ENCODE measurements at regions not wholly inside any gene's neighbourhood (a gene's known extent, or its start where the extent isn't known, plus 50 kb on each side); places are given as distances from the start of the nearest gene placed in this dataset.

DNA sequence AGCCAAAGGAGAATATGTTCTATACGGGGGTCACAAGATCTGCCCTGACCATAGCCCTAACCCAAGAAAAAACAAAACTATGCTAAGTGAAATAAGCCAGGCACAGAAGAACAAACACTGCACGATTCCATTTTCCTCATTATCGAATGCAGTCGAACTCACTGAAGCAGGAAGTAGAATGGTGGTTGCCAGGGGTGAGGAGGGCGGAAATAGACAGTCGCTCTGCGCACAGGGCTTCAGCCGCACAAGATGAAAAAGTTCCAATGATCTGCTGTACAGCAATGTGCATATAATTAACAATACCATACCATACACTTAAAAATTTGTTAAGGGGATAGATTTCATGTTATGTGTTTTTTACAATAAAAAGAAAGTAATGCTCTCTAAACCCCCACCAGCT lies 257.7 kb downstream of the TXNL1 start:
- DNase-seq (ENCODE audit: low read depth): no peak

DNA sequence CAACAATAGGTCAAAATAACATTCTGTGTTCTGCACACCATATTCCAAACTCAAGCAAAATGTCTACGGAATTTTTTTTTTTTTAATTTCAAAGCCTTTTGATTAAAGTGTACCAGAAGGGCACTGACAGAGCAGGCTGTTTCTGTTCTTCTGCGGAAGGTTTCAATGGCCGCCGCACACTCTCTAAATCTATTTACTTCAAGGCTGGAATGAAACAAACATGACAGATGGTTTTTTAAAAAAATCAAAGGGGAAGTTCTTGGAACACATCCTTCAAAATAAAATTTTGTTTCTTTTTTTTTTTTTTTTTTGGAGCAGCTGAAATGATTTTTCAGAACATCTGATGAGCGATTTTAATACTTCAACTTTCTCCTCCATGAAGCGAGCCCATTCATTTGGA lies 259.1 kb downstream of the TXNL1 start:
- DNase-seq (ENCODE audit: low read depth): no peak

DNA sequence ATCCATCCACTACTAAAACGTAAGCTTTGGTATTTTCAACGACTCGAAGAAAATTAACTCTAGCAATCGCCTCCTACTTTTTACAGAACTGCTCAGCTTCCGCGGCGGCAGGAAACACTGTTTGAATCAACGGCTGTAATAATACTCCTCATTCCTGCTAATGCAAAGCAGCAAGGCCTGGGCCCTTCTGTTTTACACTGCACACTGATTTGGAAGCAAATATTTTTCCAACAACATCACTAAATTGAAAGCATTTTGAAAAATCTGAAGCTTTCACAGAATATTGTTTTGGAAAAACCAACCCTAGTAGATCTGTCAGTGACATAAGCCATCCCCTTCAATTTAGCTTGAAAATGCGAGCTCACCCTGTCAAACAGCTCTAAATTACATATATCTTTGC lies 261.2 kb downstream of the TXNL1 start:
- DNase-seq (ENCODE audit: low read depth): no peak

DNA sequence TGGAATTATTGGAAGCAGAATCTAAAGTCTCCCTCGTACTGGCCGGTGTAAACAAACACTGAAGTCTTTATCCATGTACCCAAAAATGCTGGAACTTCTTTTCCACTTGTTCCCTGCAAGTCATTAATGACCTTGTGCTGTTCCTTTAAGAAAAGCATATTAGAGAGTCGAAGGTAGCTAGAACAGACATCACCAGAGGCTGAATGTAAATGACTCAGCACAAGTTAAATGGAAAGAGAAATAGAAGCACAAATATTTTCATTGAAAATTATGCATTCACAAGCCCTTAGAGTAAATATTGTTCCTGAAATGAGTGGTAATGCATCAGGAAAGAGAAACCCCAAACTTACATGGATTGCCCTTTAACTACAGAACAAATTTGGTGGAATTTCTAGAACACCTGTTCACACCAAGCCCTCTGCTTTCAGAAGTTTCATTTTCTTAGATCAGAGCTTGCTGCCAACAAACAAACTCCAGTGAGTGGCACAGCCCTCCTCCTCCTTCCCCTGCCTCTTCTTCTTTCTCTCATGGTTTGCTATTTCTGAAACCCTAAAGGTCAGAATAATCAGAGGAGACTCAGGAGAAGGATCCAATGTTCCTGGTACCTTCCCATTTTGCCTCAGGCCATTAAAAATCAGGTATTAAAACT lies 264.3 kb downstream of the TXNL1 start:
- DNase-seq (ENCODE audit: low read depth): peak; percentile 20

DNA sequence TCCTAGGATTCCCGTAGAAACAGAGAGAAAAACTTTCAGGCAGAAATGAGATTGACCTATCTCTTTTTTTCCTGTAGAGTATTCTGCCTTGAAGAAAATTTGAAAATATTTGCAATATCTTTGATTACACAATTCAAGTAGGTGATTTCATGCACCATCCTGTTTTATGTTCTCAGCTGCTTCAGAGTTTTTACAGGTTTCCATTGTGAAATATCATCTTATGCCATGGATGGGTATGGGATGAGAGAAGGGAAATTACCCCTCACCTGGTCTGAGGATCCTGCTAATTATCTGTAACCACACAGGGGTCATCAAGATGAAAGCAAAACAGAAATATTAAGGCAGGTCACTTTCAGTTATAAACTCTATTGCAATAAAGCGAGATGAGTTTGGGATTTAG lies 264.8 kb downstream of the TXNL1 start:
- DNase-seq (ENCODE audit: low read depth): no peak

DNA sequence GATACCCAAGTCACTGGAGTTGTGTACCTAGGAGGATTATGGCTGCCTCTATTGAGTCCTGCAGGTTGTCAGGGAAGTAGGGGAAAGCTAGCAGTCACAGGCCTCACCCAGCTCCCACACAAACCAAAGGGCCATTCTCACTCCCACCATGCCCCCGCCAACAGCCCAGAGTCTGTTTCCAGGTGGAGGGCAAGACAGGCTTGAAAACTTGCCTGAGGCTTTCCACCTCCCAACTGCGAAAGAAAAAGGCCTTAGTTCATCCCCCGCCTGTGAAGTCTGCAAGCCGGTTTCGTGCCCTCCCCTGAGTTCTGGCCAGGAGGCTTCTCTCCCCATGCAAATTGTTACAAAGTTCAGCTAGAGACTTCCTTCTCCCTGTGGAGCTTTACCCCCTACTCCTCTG lies 270.3 kb downstream of the TXNL1 start:
- no peak for DNase-seq (ENCODE audit: low read depth)

DNA sequence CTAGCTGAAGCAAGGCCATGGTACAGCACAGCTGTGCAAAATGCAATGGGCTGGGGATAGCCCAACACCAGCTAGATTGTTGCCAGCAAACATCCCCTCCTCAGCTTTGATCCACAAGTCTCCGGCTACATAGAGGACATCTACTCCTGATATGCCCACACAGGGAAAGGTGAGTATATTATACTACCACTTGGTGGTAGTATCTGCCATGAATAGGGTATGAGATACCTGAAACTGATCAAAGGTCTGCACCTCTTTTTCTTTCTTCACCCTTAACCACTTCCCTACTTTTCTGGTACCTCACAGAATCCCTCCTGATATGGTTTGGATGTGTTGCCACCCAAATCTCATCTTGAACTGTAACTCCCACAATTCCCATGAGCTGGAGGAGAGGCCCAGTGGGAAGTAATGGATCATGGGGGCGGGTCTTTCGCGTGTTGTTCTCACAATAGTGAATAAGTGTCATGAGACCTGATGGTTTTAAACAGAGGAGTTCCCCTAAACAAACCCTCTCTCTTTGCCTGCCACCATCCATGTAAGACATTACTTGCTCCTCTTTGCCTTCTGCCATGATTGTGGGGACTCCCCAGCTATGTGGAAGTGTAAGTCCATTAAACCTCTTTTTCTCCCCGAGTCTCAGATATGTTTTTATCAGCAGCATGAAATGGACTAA lies 279.6 kb downstream of the TXNL1 start:
- DNase-seq (ENCODE audit: low read depth): peak; percentile 9

DNA sequence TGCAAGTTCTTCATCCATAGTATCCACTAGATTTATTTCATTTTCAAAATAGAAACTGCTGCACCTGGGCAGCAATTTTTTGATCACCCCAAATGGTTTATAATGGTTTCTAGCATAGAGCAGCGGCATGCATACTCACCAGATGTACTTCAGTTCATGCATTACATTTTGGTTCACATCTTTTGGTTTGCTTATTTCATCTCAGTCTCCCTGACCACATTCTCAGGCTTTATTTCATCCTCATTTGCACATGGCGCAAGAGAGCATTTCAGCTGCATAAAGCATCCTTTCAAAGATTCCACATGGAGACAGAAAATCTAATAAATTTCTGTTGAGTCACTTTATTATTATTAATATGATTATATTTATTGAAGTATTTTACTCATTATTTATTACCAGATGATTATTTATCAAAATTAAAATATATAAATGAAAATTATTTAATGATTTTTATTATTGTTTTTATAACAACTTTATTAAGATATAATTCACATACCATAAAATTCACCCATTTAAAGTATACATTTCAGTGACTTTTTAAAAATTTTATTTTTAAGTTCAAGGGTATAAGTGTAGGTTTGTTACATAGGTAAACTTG lies 284.6 kb downstream of the TXNL1 start:
- no peak for DNase-seq (ENCODE audit: low read depth)

DNA sequence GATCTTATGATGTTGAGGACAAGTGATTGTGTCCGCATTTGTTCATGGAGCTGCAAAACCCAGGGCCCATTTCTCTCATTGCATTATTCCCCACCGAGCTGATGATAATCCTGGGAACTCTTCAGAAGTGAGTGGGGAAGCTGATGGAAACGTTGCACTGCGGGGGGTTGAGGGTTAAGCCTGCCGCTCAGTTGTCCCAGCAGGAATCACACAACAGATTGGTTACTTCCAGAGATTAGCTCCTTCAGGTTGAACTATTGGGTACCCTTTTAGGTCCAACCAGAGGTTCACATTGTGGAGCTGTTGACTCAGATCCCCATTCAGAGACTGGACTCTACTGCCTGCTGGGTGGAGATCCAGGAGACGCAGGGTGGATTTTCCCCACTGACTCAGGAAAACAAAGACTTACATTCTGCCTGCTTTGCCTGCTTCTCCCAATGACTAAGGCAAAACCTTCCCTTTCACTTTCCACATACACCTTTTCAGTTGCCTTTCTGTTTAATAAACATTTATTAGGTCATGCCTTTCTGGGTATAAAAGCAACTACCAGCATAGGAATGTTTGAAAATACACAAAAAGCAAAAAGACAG lies 286.4 kb downstream of the TXNL1 start:
- DNase-seq (ENCODE audit: low read depth): peak; percentile 16

DNA sequence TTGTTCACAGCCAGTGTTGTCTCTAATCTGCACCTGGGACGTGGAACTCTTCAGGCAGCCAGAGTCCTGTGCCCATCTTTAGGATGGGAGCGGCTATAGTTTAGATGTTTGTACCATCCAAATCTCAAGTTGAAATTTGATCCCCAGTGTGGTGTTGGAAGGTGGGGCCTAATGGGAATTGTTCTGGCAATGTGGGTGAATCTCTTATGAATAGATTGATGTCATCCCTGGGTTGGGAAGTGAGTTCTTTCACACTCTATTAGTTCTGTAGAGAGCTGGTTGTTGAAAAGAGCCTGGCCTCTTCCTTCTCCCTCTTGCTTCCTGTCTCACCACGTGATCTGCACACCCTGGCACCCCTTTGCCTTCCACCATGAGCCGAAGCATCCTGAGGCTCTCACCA lies 300.9 kb downstream of the TXNL1 start:
- no peak for DNase-seq (ENCODE audit: low read depth)

DNA sequence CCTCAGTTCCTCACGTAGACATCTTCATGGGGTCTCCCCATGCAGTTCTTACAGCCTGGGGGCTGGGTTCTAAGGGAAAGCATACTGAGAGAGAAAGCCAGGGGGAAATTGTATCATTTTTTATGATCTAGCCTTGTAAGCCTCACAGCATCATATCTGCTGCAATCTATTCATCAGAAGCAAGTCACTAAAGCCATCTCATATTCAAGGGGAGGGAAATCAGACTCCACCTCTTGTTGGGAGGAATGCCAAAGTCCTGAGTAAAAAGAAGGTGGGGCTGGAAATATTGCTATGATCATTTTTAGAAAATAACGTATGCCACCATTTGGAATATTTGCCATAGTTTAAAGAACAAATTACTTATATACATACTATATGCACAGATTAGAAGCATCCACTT lies 304.6 kb downstream of the TXNL1 start:
- no peak for DNase-seq (ENCODE audit: low read depth)

DNA sequence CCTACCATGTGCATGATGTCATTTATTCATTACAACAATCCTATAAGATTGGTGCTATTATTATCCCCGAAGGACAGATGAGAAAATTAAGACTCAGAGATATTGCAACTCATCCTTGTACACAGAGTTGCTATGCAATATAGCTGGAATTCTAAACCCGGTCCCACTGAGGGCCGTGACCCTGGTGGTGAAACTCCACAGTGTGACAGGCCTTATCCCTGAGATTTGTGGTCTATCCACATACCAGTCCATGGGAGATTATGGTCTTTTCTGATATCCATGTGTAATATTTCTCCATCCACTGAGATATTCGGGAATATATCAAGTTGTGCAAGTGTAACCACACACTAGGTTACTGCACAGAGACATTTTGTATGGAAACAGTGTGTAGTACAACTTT lies 305.2 kb downstream of the TXNL1 start:
- no peak for DNase-seq (ENCODE audit: low read depth)

DNA sequence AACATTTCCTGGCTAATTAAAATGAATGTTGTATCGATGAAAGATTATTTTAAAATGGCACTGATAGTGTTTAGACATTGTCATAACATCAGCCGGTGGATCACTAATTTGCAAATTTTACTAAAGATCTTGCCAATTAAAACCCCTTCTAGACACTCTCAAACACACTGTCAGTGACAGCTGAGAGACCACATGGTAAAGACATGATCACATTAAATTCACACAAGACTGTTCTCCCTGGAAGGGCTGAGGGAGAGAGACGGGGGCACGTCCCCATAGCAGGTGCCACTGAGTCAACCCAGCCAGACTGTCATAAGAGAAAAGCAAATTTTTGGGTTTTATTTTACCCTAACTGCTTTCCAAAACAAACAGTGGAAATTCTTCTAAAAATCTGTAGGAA lies 306.0 kb downstream of the TXNL1 start:
- DNase-seq (ENCODE audit: low read depth): no peak

DNA sequence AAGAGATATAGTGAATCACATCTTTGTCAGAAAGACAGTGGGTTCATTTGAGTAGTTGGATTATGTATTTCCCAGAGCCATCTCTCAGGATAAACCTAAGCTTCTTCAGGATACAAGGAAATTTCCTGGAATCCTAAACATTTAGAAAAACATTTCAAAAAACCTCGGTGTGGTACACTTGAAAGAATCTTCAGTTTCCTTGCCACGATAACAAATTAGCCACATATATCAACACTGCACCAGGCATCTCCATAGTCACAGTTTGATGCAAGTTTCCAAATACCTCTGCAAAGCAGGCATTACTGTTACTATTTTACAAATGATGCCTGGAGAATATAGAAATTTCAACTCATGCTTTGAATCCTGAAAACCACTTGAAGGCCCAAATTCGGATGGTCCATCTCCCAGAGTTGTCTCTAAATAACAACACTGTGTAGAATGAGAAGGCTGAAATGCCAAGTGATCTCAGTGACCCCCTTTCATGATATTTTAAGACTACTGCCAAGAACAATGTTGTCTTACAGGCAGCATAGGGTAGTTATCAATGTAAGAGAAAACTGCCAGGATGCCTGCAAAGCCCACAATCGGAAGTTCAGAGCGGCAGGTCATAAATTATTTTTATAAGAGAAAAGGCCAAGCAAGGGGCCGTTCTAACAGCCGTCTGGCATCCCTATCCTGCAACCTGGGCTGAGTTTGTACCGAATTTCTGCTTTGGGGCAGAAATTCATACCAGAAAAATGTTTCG lies 307.9 kb downstream of the TXNL1 start:
- no peak for DNase-seq (ENCODE audit: low read depth)

DNA sequence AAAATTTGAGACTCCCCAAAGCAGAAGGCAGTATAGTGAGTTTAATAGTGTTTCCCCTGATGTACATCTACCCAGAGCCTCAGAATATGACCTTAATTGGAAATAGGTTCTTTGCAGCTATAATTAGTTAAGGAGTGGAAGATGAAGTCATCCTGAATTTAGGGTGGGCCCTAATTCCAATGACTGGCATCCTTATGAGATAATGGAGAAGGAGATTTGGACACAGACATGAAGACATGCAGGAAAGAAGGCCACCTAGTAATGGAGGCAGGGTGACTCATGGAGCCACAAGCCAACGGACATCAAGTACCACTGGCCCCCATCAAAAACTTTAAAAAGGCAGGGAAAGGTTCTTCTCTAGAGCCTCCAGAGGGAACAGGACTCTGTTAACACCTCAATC lies 308.9 kb downstream of the TXNL1 start:
- no peak for DNase-seq (ENCODE audit: low read depth)

DNA sequence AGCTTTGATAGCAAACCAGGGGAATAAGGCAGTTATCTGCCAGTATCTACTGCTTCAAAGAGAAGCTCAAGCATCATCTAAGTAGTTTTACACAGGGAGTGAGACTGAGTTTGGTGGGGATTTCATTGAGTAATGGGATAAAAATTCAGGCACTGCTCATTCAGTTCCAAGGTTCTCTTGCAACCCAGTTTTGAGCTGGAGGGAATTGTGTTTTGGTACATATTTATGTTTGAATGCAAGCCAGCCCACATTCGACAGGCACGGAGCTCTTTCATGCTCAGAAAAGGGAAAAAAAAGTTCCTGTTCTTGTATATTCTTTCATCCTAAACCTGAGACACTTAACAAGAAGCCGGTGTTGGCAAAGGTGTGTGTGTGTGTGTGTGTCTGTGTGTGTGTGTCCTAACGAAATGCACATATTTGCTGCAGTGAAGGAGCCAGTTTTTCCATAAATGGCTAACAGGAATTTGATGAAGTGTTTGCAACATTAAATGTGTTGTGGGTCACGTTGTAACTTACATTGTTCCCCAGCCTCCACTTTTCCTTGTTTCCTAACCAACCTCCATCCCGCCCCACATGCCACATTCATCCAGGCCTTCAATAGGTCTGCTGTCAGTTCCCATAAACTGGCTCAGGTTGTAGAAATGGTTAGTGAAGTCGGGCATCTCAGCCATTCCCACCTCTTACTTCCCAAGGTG lies 311.1 kb downstream of the TXNL1 start:
- peak; percentile 11 for DNase-seq (ENCODE audit: low read depth)

DNA sequence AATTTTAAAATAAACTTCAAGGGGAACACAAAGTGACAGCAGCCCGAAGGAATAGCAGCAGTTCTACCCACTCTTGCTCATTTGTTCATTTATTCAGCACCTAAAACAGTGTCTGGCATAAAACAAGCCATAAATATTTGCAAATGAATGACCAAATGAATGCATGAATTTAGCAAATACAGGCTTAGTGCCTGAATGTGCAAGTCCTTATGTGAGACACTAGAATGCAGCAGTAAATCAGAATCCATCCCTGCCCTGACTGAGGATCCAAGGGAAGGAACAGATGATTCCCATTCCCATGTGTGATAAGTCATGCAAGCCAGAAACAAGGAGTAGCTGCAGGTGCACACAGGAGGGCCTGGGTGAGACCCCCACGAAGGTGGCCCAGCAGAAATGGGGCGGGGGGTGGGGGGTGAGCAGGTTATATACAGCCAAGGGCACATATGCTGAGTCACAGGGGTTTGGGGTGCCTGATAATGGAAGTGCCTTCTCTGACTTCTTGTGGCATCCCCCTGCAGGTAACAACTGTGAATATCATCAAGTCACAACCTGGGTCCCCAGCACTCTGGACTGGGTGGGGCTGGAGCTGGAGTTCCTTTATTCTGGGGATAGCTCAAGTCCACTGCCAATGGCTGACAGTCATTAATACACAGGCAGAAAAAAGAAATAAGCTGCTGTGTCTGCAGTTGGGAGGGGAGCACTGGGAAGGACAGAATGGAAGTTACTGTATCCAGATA lies 311.9 kb downstream of the TXNL1 start:
- DNase-seq (ENCODE audit: low read depth): no peak

DNA sequence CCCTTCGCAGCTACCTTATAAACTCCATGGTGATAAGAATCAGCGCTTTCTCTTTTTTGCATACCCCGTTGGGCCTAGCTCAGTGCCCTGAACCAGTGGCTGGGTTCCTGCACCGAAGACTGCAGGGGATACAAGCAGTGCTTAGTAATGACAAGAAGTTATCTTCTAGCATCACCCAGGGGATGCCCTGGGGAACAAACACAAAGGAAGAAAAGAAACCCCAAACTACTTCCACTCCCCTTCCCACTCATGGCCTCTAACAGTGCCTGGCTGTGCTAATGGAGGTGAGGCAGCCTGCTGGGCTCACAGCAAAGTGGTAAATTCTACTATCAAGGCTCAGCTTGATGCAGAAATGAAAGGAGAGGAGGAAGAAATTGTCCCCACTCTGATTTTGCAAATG lies 314.7 kb downstream of the TXNL1 start:
- DNase-seq (ENCODE audit: low read depth): no peak

DNA sequence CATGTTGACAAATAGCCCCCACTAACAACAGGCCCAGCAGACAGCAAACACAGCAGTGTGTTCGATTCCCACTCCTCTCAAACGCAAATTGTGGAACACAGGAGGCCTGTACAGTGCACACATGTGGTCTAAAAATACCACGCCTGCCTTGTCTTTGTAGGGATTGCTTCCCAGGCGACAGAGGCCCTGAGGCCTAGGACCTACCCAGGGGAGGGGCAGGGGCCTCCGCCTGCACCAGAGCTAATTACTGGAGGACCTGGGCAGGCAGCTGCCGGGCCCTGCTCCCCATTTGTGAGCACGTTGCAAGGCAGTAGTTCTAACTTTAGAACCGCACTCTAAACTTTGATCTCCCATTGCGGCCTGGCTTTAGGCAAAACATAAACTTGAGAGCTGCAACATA lies 316.0 kb downstream of the TXNL1 start:
- DNase-seq (ENCODE audit: low read depth): no peak

DNA sequence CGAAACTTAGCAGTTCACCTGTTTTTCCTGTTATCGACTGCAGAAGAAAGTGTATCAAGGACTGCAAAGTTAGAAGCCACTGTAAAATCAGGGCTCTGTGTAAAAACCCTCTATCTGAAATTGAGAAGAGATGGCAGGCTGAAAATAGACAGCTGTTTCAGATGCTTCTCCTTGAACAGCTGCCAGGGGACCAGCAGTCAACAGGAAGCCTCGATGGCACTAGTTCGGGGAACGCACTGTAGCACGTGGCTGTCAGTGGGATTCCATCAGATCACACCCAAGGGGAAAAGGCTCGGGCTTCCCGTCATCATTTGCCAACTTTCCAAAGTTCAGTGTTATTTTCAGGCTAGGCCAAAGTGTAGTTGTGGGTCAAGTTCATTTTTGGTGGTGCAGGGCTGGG lies 316.9 kb downstream of the TXNL1 start:
- no peak for DNase-seq (ENCODE audit: low read depth)

DNA sequence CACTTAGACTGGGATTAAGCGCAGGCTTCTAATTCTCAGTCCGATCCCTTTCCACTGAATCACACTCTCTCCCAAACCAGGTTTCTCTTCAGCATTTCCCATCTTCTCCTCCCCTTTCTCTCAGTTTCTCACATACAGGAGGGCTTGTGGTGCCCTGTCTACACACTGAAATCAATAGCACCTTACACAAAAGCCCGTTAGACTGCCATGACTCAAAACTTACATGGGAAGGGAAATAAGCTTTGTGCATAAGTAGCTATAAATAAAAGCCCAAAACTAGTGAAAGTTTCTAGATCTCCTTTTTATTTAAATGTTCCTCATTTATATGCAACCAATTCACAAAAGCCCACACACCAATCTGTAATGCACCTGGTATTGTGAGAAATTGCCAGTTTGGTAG lies 318.4 kb downstream of the TXNL1 start:
- no peak for DNase-seq (ENCODE audit: low read depth)

All from M059J (cell line).